ENCODE measurements at regions not wholly inside any gene's neighbourhood (a gene's known extent, or its start where the extent isn't known, plus 50 kb on each side); places are given as distances from the start of the nearest gene placed in this dataset.

GRCh38 chr13:109500146-109500773, 286.1 kb downstream of the IRS2 start:
- no peak for TF ChIP-seq GLIS3 (CRISPR knock-in tag; IDR thresholded peaks at IDR 0.05)
- TF ChIP-seq SNAI2 (CRISPR knock-in tag; IDR thresholded peaks at IDR 0.05): no peak
- TF ChIP-seq RARB (CRISPR knock-in tag; IDR thresholded peaks at IDR 0.05): no peak
- TF ChIP-seq PATZ1 (CRISPR knock-in tag; IDR thresholded peaks at IDR 0.05; ENCODE audit: borderline replicate concordance): no peak
- no peak for TF ChIP-seq ISL1 (CRISPR knock-in tag; IDR thresholded peaks at IDR 0.05)
- TF ChIP-seq PPARA (CRISPR knock-in tag; IDR thresholded peaks at IDR 0.05; ENCODE audit: borderline replicate concordance): no peak
- ATAC-seq: peak; percentile 95

GRCh38 chr13:109497917-109498316, 288.5 kb downstream of the IRS2 start:
- TF ChIP-seq ESRRG (CRISPR knock-in tag; IDR thresholded peaks at IDR 0.05): no peak
- TF ChIP-seq ZNF565 (CRISPR knock-in tag; conservative IDR thresholded peaks at IDR 0.05; ENCODE audit: low read depth): no peak
- no peak for TF ChIP-seq TCF4 (CRISPR knock-in tag; IDR thresholded peaks at IDR 0.05; ENCODE audit: borderline replicate concordance)
- TF ChIP-seq CREB5 (CRISPR knock-in tag; IDR thresholded peaks at IDR 0.05; ENCODE audit: low read depth): no peak
- TF ChIP-seq PPARA (CRISPR knock-in tag; IDR thresholded peaks at IDR 0.05; ENCODE audit: borderline replicate concordance): no peak
- no peak for TF ChIP-seq ISL1 (CRISPR knock-in tag; IDR thresholded peaks at IDR 0.05)
- TF ChIP-seq OSR1 (CRISPR knock-in tag; IDR thresholded peaks at IDR 0.05): no peak
- no peak for TF ChIP-seq ZNF8 (CRISPR knock-in tag; IDR thresholded peaks at IDR 0.05)
- TF ChIP-seq POU6F1 (CRISPR knock-in tag; IDR thresholded peaks at IDR 0.05; ENCODE audit: borderline replicate concordance, low read depth): no peak
- no peak for TF ChIP-seq TSHZ2 (CRISPR knock-in tag; IDR thresholded peaks at IDR 0.05)
- TF ChIP-seq RARB (CRISPR knock-in tag; IDR thresholded peaks at IDR 0.05): no peak
- no peak for TF ChIP-seq PATZ1 (CRISPR knock-in tag; IDR thresholded peaks at IDR 0.05; ENCODE audit: borderline replicate concordance)
- no peak for TF ChIP-seq ZNF70 (CRISPR knock-in tag; IDR thresholded peaks at IDR 0.05)
- ATAC-seq: no peak

- ATAC-seq: no peak
- TF ChIP-seq ZNF70 (CRISPR knock-in tag; IDR thresholded peaks at IDR 0.05) (no peak), ZNF8 (CRISPR knock-in tag; IDR thresholded peaks at IDR 0.05) (no peak), TOX (CRISPR knock-in tag; IDR thresholded peaks at IDR 0.05; ENCODE audit: borderline replicate concordance) (no peak), POU6F1 (CRISPR knock-in tag; IDR thresholded peaks at IDR 0.05; ENCODE audit: borderline replicate concordance, low read depth) (no peak), ZFP3 (CRISPR knock-in tag; IDR thresholded peaks at IDR 0.05) (no peak), ARNTL (CRISPR knock-in tag; IDR thresholded peaks at IDR 0.05; ENCODE audit: borderline replicate concordance, low read depth) (no peak), OSR1 (CRISPR knock-in tag; IDR thresholded peaks at IDR 0.05) (no peak), ZNF565 (CRISPR knock-in tag; conservative IDR thresholded peaks at IDR 0.05; ENCODE audit: low read depth) (no peak), PPARA (CRISPR knock-in tag; IDR thresholded peaks at IDR 0.05; ENCODE audit: borderline replicate concordance) (no peak), ISL1 (CRISPR knock-in tag; IDR thresholded peaks at IDR 0.05) (no peak), BACH2 (CRISPR knock-in tag; IDR thresholded peaks at IDR 0.05; ENCODE audit: borderline replicate concordance) (no peak), TCF4 (CRISPR knock-in tag; IDR thresholded peaks at IDR 0.05; ENCODE audit: borderline replicate concordance) (no peak), ZC3H10 (CRISPR knock-in tag; IDR thresholded peaks at IDR 0.05) (no peak), CSDC2 (CRISPR knock-in tag; IDR thresholded peaks at IDR 0.05) (no peak), GLIS3 (CRISPR knock-in tag; IDR thresholded peaks at IDR 0.05) (no peak), SNAI2 (CRISPR knock-in tag; IDR thresholded peaks at IDR 0.05) (no peak), ESRRG (CRISPR knock-in tag; IDR thresholded peaks at IDR 0.05) (no peak)
Measured at GRCh38 chr13:109496216-109496615, 290.2 kb downstream of the IRS2 start.
